K562 (cell line): ENCODE measurements at regions not wholly inside any gene's neighbourhood (a gene's known extent, or its start where the extent isn't known, plus 50 kb on each side); places are given as distances from the start of the nearest gene placed in this dataset.

Experiments used
- ATAC-seq: fragments of 200-7000 bp; cut with Tn5 transposase; 3 replicates; pipeline ENCODE4 v1.9.1; 2020; ENCODE audit warnings: moderate library complexity
- BruUV-seq: library from RNA; stranded (reverse); fragments of 400-500 nt; replicated peaks from 2 replicates; lab custom pipeline; 2021; lab: Mats Ljungman, UMichigan
- CTCF ChIA-PET: fragments of 300-600 bp; formaldehyde crosslinking; extraction: SDS; loops from one replicate; lab custom pipeline; 2021; ENCODE audit warnings: low intra/inter-chr PET ratio; lab: Yijun Ruan, JAX
- POLR2A ChIA-PET: fragments of 300-600, 350-650 bp; sonication (Branson Sonifier 250); formaldehyde crosslinking; extraction: SDS; loops from one replicate; lab custom pipeline; 2021; ENCODE audit warnings: antibody characterized with exemption, inconsistent platforms; lab: Yijun Ruan, JAX
- DNase-seq, 4 experiments: peaks; one replicate each; pipeline versions ENCODE4 v3.0.0 to v3.0.0-alpha.2; 2011 to 2018; ENCODE audit warnings: low spot score in 3 of 4, mixed read lengths in 3 of 4; ENCODE audit errors: extremely low read depth in 1 of 4
- FAIRE-seq: peaks from 2 replicates; lab custom pipeline; 2011; peaks lifted over from hg19 to GRCh38; lab: Jason Lieb, UNC
- H2AFZ ChIP-seq: 2 replicates; pipeline ENCODE4 v1.6.0; 2011; ENCODE audit warnings: low read depth, low read length, control low read depth, inconsistent platforms
- H3K27ac ChIP-seq: fragments of 200-600 bp; 3 replicates; pipeline ENCODE4 v1.8.0; 2011; ENCODE audit warnings: low read depth, mild to moderate bottlenecking, control low read depth, inconsistent platforms, low read length, moderate library complexity, mixed read lengths; ENCODE audit errors: extremely low read depth
- H3K27me3 ChIP-seq, 2 experiments: fragments of 300-600 bp in 1 of 2; 2 replicates in 1 of 2; 3 replicates in 1 of 2; pipeline versions ENCODE4 v1.6.0 to v1.8.0; 2011; ENCODE audit warnings: inconsistent platforms in 2 of 2, low read length in 2 of 2, mild to moderate bottlenecking in 1 of 2, mixed read lengths in 1 of 2, moderate library complexity in 1 of 2; ENCODE audit not compliant: control insufficient read depth in 2 of 2, insufficient read depth in 2 of 2
- H3K36me3 ChIP-seq: fragments of 300-600 bp; 3 replicates; pipeline ENCODE4 v1.8.0; 2011; ENCODE audit warnings: mild to moderate bottlenecking, low read length, inconsistent platforms; ENCODE audit not compliant: control insufficient read depth, insufficient read depth
- H3K4me1 ChIP-seq, 2 experiments: fragments of 200-600 bp in 1 of 2; replicated peaks in 1 of 2; 2 replicates in 1 of 2; 3 replicates in 1 of 2; pipeline versions ENCODE4 v1.5.1 to v1.8.0; 2011; ENCODE audit warnings: inconsistent platforms in 2 of 2, low read length in 2 of 2, mild to moderate bottlenecking in 1 of 2, mixed read lengths in 1 of 2, moderate library complexity in 1 of 2; ENCODE audit not compliant: control insufficient read depth in 2 of 2, insufficient read depth in 2 of 2
- H3K4me2 ChIP-seq: 2 replicates; pipeline ENCODE4 v1.6.1; 2011; ENCODE audit warnings: low read length, control low read depth, inconsistent platforms, mixed read lengths; ENCODE audit not compliant: insufficient read depth
- H3K4me3 ChIP-seq: fragments of 200-600 bp; sonication (generic), shearing (Covaris generic); 2 replicates; pipeline ENCODE4 v1.5.1; 2016; ENCODE audit warnings: control low read depth, inconsistent platforms
- H3K79me2 ChIP-seq: fragments of 200-600 bp; 3 replicates; pipeline ENCODE4 v1.8.0; 2011; ENCODE audit warnings: low read length, inconsistent platforms; ENCODE audit not compliant: control insufficient read depth, insufficient read depth
- H3K9ac ChIP-seq, 2 experiments: 2 replicates each; pipeline versions ENCODE4 v1.6.0 to v1.6.1; 2011; ENCODE audit warnings: low read depth in 2 of 2, low read length in 2 of 2, control low read depth in 1 of 2, inconsistent platforms in 1 of 2, mild to moderate bottlenecking in 1 of 2, mixed read lengths in 1 of 2; ENCODE audit not compliant: insufficient read depth in 1 of 2
- H3K9me1 ChIP-seq: one replicate; pipeline ENCODE4 v1.6.0; 2011; ENCODE audit warnings: inconsistent platforms, mild to moderate bottlenecking, low read length, moderate library complexity; ENCODE audit not compliant: control insufficient read depth, insufficient read depth
- H3K9me3 ChIP-seq: replicated peaks from 2 replicates; pipeline ENCODE4 v1.5.1; 2011; ENCODE audit warnings: low read depth, low read length, inconsistent platforms; ENCODE audit not compliant: control insufficient read depth, insufficient read depth
- H4K20me1 ChIP-seq: replicated peaks from 2 replicates; pipeline ENCODE4 v1.6.1; 2011; ENCODE audit warnings: low read length, inconsistent platforms, mixed read lengths; ENCODE audit not compliant: control insufficient read depth, insufficient read depth
- CBX1 ChIP-seq: sonication (generic); IDR thresholded peaks from 2 replicates; pipeline ENCODE4 v1.6.1; 2016; ENCODE audit warnings: antibody characterized with exemption, low read depth, mild to moderate bottlenecking
- CEBPG ChIP-seq, 3 experiments: fragments of 200-800 bp in 1 of 3; sonication (Bioruptor generic) in 1 of 3; sonication (generic) in 1 of 3; formaldehyde crosslinking in 1 of 3; IDR thresholded peaks in 2 of 3; conservative IDR thresholded peaks in 1 of 3; 2 replicates each; pipeline versions ENCODE4 v1.6.1 to v1.8.0; 2016 to 2022; ENCODE audit warnings: missing compliant biosample characterization in 2 of 3, missing genetic modification characterization in 2 of 3, mild to moderate bottlenecking in 1 of 3, missing genetic modification reagents in 1 of 3
- DEAF1 ChIP-seq: fragments of 450-650 bp; formaldehyde crosslinking; IDR thresholded peaks from 2 replicates; pipeline ENCODE4 v1.4.0; 2020; ENCODE audit warnings: mild to moderate bottlenecking, moderate library complexity
- KDM5B ChIP-seq: fragments of 200-600 bp; sonication (generic); IDR thresholded peaks from 2 replicates; pipeline ENCODE4 v1.6.1; 2012; ENCODE audit warnings: low read depth, mild to moderate bottlenecking, moderate library complexity, low read length, control low read depth, inconsistent platforms; ENCODE audit not compliant: insufficient replicate concordance
- MTF1 ChIP-seq: fragments of 250-450 bp; sonication (Bioruptor Pico); IDR thresholded peaks from 2 replicates; pipeline ENCODE4 v1.9.0; 2021; ENCODE audit warnings: moderate library complexity, mild to moderate bottlenecking, inconsistent platforms, borderline replicate concordance
- RFX1 ChIP-seq: fragments of 450-650 bp; IDR thresholded peaks from 2 replicates; pipeline ENCODE4 v1.6.1; 2016; ENCODE audit warnings: mild to moderate bottlenecking, moderate library complexity
- SMARCA5 ChIP-seq: fragments of 450-650 bp; IDR thresholded peaks from 2 replicates; pipeline ENCODE4 v1.6.1; 2016
- TSHZ1 ChIP-seq: fragments of 250-450 bp; sonication (Bioruptor Pico); IDR thresholded peaks from 2 replicates; pipeline ENCODE4 v1.4.0; 2020; ENCODE audit warnings: mild to moderate bottlenecking, moderate library complexity
- WGBS: fragments of 100-300 bp; shearing (Covaris generic); methylation state at CpG from one replicate; pipeline ENCODE4 v1.1.6; 2016; ENCODE audit warnings: low coverage, mixed read lengths; ENCODE audit not compliant: insufficient coverage; ENCODE audit errors: missing lambda C conversion rate; 5-methylcytosine and 5-hydroxymethylcytosine counted together
- in situ Hi-C: fragments of 300-500 bp; cut with MboI; formaldehyde crosslinking; loops from 4 replicates; pipeline ENCODE4 v1.15.0; 2018; ENCODE audit warnings: inconsistent platforms, mixed read lengths
- intact Hi-C: fragments of 100-400 bp; cut with micrococcal nuclease; formaldehyde crosslinking; loops from 2 replicates; pipeline ENCODE4 v1.14.2; 2022

GRCh38 chr2:193294371-193294770, 1099.6 kb upstream of the TMEFF2 start (continued):
- TF ChIP-seq DEAF1 (CRISPR knock-in tag) (no peak), CEBPG (CRISPR knock-in tag; IDR thresholded peaks at IDR 0.05) (no peak), CEBPG (tag; conservative IDR thresholded peaks at IDR 0.05 in 1 of 2, IDR thresholded peaks at IDR 0.05 in 1 of 2) (no peak)

GRCh38 chr2:193279361-193279760, 1084.6 kb upstream of the TMEFF2 start:
- WGBS: 8% methylated on average over 1 of the region's 2 CpGs
- Histone ChIP-seq H3K9me3 (no peaks in the 10 kb centered on the region), H3K4me1 (no peaks in the 10 kb centered on the region), H3K9me1 (no peaks in the 10 kb centered on the region), H3K4me3 (no peak overlapping the region), H4K20me1 (no peaks in the 10 kb centered on the region), H3K27ac (no peak overlapping the region), H2AFZ (no peak overlapping the region), H3K27me3 (no peaks in the 10 kb centered on the region), H3K36me3 (no peaks in the 10 kb centered on the region), H3K79me2 (no peaks in the 10 kb centered on the region), H3K9ac (no peak overlapping the region), H3K4me2 (no peak overlapping the region)
- TF ChIP-seq TSHZ1 (CRISPR knock-in tag) (no peak), MTF1 (CRISPR knock-in tag) (no peak), CBX1 (no peak), RFX1 (no peak), SMARCA5 (no peak), KDM5B (no peak)
- no peak for DNase-seq
- no TSS peak for BruUV-seq
- ATAC-seq: no peak
- in situ Hi-C loops: no loop called here
- intact Hi-C loops: no loop called here
- CTCF ChIA-PET: no interaction called here
- POLR2A ChIA-PET: no interaction called here
- no peak for FAIRE-seq
